Spleen (tissue), 11 donors: ENCODE measurements at regions not wholly inside any gene's neighbourhood (a gene's known extent, or its start where the extent isn't known, plus 50 kb on each side); places are given as distances from the start of the nearest gene placed in this dataset.

Source experiments
- DNase-seq: peaks from one replicate; pipeline ENCODE4 v3.0.0-alpha.2; 2020
- H3K27ac ChIP-seq, 8 donors: fragments of 200-600 bp; sonication (generic) in 7 of 8; 1 replicate in 4 of 8; 2 replicates in 4 of 8; pipeline versions ENCODE4 v1.5.0 to v1.8.0; 2016 to 2021; ENCODE audit warnings: inconsistent platforms in 4 of 8, mild to moderate bottlenecking in 4 of 8, moderate library complexity in 1 of 8
- H3K27me3 ChIP-seq, 7 donors: fragments of 200-600 bp; sonication (generic) in 6 of 7; replicated peaks in 1 of 7; 1 replicate in 4 of 7; 2 replicates in 3 of 7; pipeline versions ENCODE4 v1.5.0 to v1.8.0; 2016 to 2021; ENCODE audit warnings: inconsistent platforms in 3 of 7, mild to moderate bottlenecking in 1 of 7
- H3K36me3 ChIP-seq, 6 donors: fragments of 200-600 bp; sonication (generic) in 5 of 6; 1 replicate in 4 of 6; 2 replicates in 2 of 6; pipeline versions ENCODE4 v1.5.0 to v1.8.0; 2016 to 2021; ENCODE audit warnings: inconsistent platforms in 2 of 6
- H3K4me1 ChIP-seq, 6 donors: fragments of 200-600 bp; sonication (generic) in 5 of 6; 1 replicate in 3 of 6; 2 replicates in 3 of 6; pipeline versions ENCODE4 v1.5.0 to v1.8.0; 2016 to 2021; ENCODE audit warnings: inconsistent platforms in 3 of 6
- H3K4me3 ChIP-seq, 8 donors: fragments of 200-600 bp; sonication (generic) in 7 of 8; 1 replicate in 4 of 8; 2 replicates in 4 of 8; pipeline versions ENCODE4 v1.5.0 to v1.8.0; 2016 to 2021; ENCODE audit warnings: inconsistent platforms in 4 of 8, mild to moderate bottlenecking in 4 of 8, moderate library complexity in 2 of 8
- H3K9me3 ChIP-seq, 8 donors: fragments of 200-600 bp; sonication (generic) in 7 of 8; 1 replicate in 4 of 8; 2 replicates in 4 of 8; pipeline versions ENCODE4 v1.5.0 to v1.8.0; 2016 to 2021; ENCODE audit warnings: inconsistent platforms in 4 of 8
- POLR2A ChIP-seq, 3 donors: fragments of 450-650 bp; IDR thresholded peaks; one replicate each; pipeline ENCODE4 v1.5.1; 2017; ENCODE audit warnings: antibody characterized with exemption in 3 of 3, mild to moderate bottlenecking in 1 of 3
- POLR2AphosphoS5 ChIP-seq, 3 donors: sonication (generic); formaldehyde crosslinking; IDR thresholded peaks; one replicate each; pipeline ENCODE4 v1.5.1; 2017; ENCODE audit warnings: antibody characterized with exemption in 3 of 3
- WGBS, 5 donors: extraction: QIAGEN DNeasy Blood & Tissue Kit in 3 of 5; methylation state at CpG; one replicate each; pipeline versions ENCODE4 v1.1.5 to v1.1.7; 2013 to 2018; 5-methylcytosine and 5-hydroxymethylcytosine counted together
- intact Hi-C: fragments of 100-400 bp; cut with DNase I; formaldehyde crosslinking; loops from one replicate; pipeline ENCODE4 v1.15.0; 2023; ENCODE audit warnings: low total_unique reads
- TF ChIP-seq, protein P1 (sequence below), 11 experiments: fragments of 200-600 bp in 7 of 11; fragments of 450-650 bp in 4 of 11; sonication (generic) in 4 of 11; IDR thresholded peaks in 8 of 11; conservative IDR thresholded peaks in 3 of 11; 1 replicate in 7 of 11; 2 replicates in 4 of 11; pipeline versions ENCODE4 v1.4.0 to v1.8.0; 2016 to 2021; ENCODE audit warnings: antibody characterized with exemption in 11 of 11, inconsistent platforms in 4 of 11, mild to moderate bottlenecking in 1 of 11
- donor health status: healthy with polysubstance abuse.
- donor health status: DM: no; HTN: no; CAD: no; lungs with moderate emphysema.
- donor health status: DM: no; HTN: no; CAD: no.
- donor health status: Bipolar disorder and iron deficiency.
- donor health status: healthy.
- donor health status: DM: no; HTN: no; CAD: no.
- donor health status: DM: yes; HTN: yes; CAD: no.

DNA sequence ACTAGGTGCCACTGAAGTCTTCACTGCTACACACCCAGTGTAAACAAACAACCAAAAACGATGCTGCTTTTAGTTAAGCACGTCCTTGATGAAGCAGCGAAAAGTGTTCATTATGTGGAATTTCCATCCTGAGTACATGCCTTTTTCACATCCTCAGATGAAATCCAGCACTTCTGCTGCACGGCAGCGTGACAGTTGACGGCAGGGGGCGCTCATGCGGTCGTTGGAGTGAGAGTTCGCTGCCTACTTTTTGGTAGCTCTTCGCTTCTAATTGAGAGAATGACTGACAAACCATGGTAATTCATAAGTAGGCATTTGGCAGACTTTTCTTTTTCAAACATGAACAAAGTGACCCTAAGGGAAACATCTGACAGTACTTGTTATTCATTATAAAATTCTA is 1124.9 kb downstream of the EFNB2 start:
- peak; percentile 75 for DNase-seq
- intact Hi-C loops = no loop called here
- H3K4me1 ChIP-seq = no peaks in the 10 kb centered on the region
- 47 to 67% (median 55%) methylated on average over 11 of the region's 11 CpGs for WGBS, 5 donors
- TF ChIP-seq POLR2A (IDR thresholded peaks at IDR 0.05) = no peak
- no peak for TF ChIP-seq POLR2AphosphoS5 (IDR thresholded peaks at IDR 0.05)
- TF ChIP-seq, protein P1, sequence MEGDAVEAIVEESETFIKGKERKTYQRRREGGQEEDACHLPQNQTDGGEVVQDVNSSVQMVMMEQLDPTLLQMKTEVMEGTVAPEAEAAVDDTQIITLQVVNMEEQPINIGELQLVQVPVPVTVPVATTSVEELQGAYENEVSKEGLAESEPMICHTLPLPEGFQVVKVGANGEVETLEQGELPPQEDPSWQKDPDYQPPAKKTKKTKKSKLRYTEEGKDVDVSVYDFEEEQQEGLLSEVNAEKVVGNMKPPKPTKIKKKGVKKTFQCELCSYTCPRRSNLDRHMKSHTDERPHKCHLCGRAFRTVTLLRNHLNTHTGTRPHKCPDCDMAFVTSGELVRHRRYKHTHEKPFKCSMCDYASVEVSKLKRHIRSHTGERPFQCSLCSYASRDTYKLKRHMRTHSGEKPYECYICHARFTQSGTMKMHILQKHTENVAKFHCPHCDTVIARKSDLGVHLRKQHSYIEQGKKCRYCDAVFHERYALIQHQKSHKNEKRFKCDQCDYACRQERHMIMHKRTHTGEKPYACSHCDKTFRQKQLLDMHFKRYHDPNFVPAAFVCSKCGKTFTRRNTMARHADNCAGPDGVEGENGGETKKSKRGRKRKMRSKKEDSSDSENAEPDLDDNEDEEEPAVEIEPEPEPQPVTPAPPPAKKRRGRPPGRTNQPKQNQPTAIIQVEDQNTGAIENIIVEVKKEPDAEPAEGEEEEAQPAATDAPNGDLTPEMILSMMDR (IDR thresholded peaks at IDR 0.05 in 8 of 11, conservative IDR thresholded peaks at IDR 0.05 in 3 of 11) = peak in 7 of 11 experiments; percentile 24 to 63 (median 39)
- H3K4me3 ChIP-seq = no peak overlapping the region
- no peak overlapping the region for H3K27ac ChIP-seq
- H3K27me3 ChIP-seq = no peaks in the 10 kb centered on the region
- no peaks in the 10 kb centered on the region for H3K9me3 ChIP-seq
- H3K36me3 ChIP-seq = no peaks in the 10 kb centered on the region

GRCh38 chr13:105406551-105406950 is 1128.9 kb downstream of the EFNB2 start:
- Histone ChIP-seq H3K4me1 (no peaks in the 10 kb centered on the region), H3K4me3 (no peak overlapping the region), H3K27ac (no peak overlapping the region), H3K36me3 (no peaks in the 10 kb centered on the region), H3K9me3 (no peaks in the 10 kb centered on the region), H3K27me3 (no peaks in the 10 kb centered on the region)
- TF ChIP-seq, protein P1 (IDR thresholded peaks at IDR 0.05 in 8 of 11, conservative IDR thresholded peaks at IDR 0.05 in 3 of 11) = no peak
- TF ChIP-seq POLR2A (IDR thresholded peaks at IDR 0.05) (no peak), POLR2AphosphoS5 (IDR thresholded peaks at IDR 0.05) (no peak)
- no peak for DNase-seq
- WGBS, 5 donors = 43 to 53% (median 49%) methylated on average over 3 of the region's 3 CpGs
- intact Hi-C loops = no loop called here

DNA sequence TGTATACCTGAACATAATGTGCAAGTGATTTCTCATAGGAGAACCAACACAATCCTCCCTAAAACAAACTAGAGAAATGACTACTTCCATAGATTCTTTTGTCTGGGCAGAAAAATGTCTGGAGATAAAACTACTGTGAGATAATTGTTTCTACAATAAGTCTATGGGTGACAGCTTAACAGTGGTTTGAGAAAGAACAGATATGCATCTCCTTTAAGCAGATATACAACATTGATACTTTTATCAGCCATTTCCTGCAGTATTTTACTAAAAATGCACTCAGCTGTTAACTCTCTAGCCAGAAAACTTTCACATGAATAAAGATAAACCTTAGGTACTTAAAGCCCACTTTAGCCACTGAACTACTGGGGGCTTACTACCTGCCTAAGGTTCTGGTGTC is 1132.4 kb downstream of the EFNB2 start:
- H3K27me3 ChIP-seq = no peaks in the 10 kb centered on the region
- TF ChIP-seq, protein P1 (IDR thresholded peaks at IDR 0.05 in 8 of 11, conservative IDR thresholded peaks at IDR 0.05 in 3 of 11) = no peak
- TF ChIP-seq POLR2AphosphoS5 (IDR thresholded peaks at IDR 0.05) (no peak), POLR2A (IDR thresholded peaks at IDR 0.05) (no peak)
- no peak for DNase-seq
- no peaks in the 10 kb centered on the region for H3K36me3 ChIP-seq
- intact Hi-C loops = no loop called here
- no peak overlapping the region for H3K27ac ChIP-seq
- H3K4me3 ChIP-seq = no peak overlapping the region
- H3K9me3 ChIP-seq = no peaks in the 10 kb centered on the region
- H3K4me1 ChIP-seq = no peaks in the 10 kb centered on the region

GRCh38 chr13:105395041-105395440 is 1140.4 kb downstream of the EFNB2 start:
- DNase-seq = no peak
- no peaks in the 10 kb centered on the region for H3K36me3 ChIP-seq
- H3K27me3 ChIP-seq = no peaks in the 10 kb centered on the region
- H3K4me3 ChIP-seq = no peak overlapping the region
- TF ChIP-seq POLR2A (IDR thresholded peaks at IDR 0.05) = no peak
- TF ChIP-seq POLR2AphosphoS5 (IDR thresholded peaks at IDR 0.05) = no peak
- 70 to 95% (median 73%) methylated on average over 1 of the region's 1 CpG for WGBS, 5 donors
- no peaks in the 10 kb centered on the region for H3K9me3 ChIP-seq
- intact Hi-C loops = no loop called here
- no peaks in the 10 kb centered on the region for H3K4me1 ChIP-seq
- H3K27ac ChIP-seq = no peak overlapping the region

- intact Hi-C loops = no loop called here
- Histone ChIP-seq H3K36me3 (no peaks in the 10 kb centered on the region), H3K4me3 (no peak overlapping the region), H3K4me1 (no peaks in the 10 kb centered on the region), H3K9me3 (no peaks in the 10 kb centered on the region), H3K27ac (no peak overlapping the region), H3K27me3 (no peaks in the 10 kb centered on the region)
- DNase-seq = no peak
- 47 to 65% (median 60%) methylated on average over 2 of the region's 2 CpGs for WGBS, 5 donors
- TF ChIP-seq POLR2AphosphoS5 (IDR thresholded peaks at IDR 0.05) = no peak
- no peak for TF ChIP-seq POLR2A (IDR thresholded peaks at IDR 0.05)
Measured at GRCh38 chr13:105389373-105389772, 1146.1 kb downstream of the EFNB2 start.
